ENCODE measurements at regions not wholly inside any gene's neighbourhood (a gene's known extent, or its start where the extent isn't known, plus 50 kb on each side); places are given as distances from the start of the nearest gene placed in this dataset.

DNA sequence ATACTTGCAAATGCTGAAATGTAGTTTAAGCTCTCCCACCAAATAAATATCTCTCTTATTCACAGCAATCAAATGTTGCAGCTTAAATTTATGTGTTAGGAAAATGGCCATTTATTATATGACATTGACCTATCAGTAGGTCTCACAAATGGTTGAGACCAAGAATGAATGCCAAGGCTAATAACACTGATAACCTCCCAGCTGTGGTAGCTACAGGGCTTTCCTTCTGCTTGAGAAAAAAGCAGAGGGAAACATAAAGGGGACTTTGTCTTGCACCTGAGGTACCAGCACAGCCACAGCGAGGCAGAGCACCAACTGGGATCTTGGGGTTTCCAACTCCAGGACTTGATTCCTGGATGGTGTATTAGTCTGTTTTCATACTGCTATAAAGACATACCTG is 73.1 kb upstream of the TTC14 start:
- TF ChIP-seq, protein P1, sequence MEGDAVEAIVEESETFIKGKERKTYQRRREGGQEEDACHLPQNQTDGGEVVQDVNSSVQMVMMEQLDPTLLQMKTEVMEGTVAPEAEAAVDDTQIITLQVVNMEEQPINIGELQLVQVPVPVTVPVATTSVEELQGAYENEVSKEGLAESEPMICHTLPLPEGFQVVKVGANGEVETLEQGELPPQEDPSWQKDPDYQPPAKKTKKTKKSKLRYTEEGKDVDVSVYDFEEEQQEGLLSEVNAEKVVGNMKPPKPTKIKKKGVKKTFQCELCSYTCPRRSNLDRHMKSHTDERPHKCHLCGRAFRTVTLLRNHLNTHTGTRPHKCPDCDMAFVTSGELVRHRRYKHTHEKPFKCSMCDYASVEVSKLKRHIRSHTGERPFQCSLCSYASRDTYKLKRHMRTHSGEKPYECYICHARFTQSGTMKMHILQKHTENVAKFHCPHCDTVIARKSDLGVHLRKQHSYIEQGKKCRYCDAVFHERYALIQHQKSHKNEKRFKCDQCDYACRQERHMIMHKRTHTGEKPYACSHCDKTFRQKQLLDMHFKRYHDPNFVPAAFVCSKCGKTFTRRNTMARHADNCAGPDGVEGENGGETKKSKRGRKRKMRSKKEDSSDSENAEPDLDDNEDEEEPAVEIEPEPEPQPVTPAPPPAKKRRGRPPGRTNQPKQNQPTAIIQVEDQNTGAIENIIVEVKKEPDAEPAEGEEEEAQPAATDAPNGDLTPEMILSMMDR (IDR thresholded peaks at IDR 0.05), result no peak
- TF ChIP-seq HDAC2 (IDR thresholded peaks at IDR 0.05), result no peak
